HFF-Myc (cell line): ENCODE measurements at regions not wholly inside any gene's neighbourhood (a gene's known extent, or its start where the extent isn't known, plus 50 kb on each side); places are given as distances from the start of the nearest gene placed in this dataset.

Experiments
- DNase-seq: peaks from one replicate; pipeline ENCODE4 v3.0.0-alpha.2; 2011; ENCODE audit warnings: low read depth; ENCODE audit errors: extremely low read depth
- H3K4me3 ChIP-seq: replicated peaks from 2 replicates; pipeline ENCODE4 v1.5.1; 2011; ENCODE audit warnings: low read depth, mild to moderate bottlenecking, control low read depth, low read length
- CTCF ChIP-seq: IDR thresholded peaks from 2 replicates; pipeline ENCODE4 v1.5.1; 2012; ENCODE audit warnings: mild to moderate bottlenecking, low read depth, low read length, control low read depth; ENCODE audit errors: missing control alignments

DNA sequence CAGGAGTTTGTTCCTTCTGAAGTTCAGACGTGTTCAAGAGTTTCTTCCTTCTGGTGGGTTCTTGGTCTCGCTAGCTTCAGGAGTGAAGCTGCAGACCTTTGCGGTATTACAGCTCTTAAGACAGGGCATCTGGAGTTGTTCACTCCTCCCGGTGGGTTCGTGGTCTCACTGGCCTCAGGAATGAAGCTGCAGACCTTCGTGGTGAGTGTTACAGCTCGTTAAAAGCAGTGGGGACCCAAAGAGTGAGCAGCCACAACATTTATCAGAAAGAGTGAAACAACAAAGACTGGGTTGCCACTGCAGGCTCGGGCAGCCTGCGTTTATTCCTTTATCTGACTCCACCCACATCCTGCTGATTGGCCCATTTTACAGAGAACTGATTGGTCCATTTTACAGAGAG is 373.1 kb downstream of the ETS1 start:
- no peak overlapping the region for H3K4me3 ChIP-seq
- no peak for DNase-seq
- TF ChIP-seq CTCF = no peak

DNA sequence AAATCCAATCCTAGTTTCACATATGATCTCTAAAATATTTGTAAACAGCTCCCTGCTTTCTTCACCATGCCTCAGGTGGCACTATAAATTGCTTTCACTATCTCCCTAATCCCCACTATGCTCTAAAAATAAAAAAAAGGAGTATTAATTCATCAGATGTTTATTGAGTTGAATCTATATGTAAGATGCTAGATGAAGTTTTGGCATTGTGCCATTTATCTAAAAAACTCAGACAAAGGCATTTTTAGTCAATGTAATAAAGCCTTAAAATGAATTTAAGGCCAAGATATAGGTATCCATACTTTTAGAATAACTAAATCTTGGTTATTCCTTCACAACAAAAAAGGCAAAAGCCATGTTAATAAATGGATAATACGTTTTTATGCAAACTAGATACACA is 373.9 kb downstream of the ETS1 start:
- DNase-seq = no peak
- TF ChIP-seq CTCF = no peak
- H3K4me3 ChIP-seq = no peak overlapping the region

DNA sequence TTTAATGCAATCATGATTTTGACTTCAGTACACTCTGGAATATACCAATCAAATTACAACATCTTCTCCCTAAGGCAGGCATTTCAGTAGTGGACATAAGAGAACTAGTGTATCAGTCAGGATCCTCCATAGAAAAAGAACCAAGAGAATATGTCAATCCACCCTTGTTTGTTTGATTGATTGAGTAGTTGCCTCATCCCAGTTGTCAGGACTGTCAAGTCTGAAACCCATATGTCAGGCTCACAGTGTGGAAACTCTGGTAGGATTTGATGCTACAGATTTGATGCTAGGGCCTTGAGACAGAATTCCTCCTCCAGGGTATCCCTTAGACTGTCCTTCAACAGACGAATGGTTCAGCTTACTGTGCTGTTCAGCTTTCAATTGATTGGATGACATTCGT is 375.0 kb downstream of the ETS1 start:
- DNase-seq = no peak
- no peak overlapping the region for H3K4me3 ChIP-seq
- no peak for TF ChIP-seq CTCF

- peak; percentile 91 for DNase-seq
- no peak for TF ChIP-seq CTCF
- no peak overlapping the region for H3K4me3 ChIP-seq
Observed at GRCh38 chr11:128210148-128210940, 377.0 kb downstream of the ETS1 start.

DNA sequence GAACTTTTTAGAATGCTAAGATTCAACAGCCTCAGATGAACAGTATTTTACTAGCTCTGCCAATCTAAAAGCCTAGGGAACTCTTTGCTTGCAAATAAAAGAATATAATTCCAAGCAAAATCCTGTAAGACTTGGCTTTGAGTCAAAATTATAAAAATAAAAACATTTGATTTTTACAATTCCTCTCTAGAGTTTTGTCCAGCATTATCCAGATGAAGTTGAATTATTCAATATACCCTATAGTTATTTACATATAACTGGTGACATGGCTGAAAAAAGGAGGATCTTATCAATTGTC is 378.3 kb downstream of the ETS1 start:
- no peak for DNase-seq
- no peak for TF ChIP-seq CTCF
- H3K4me3 ChIP-seq = no peak overlapping the region

- H3K4me3 ChIP-seq = no peak overlapping the region
- DNase-seq = peak; percentile 76
- no peak for TF ChIP-seq CTCF
Observed at GRCh38 chr11:128208329-128209137, 378.8 kb downstream of the ETS1 start.

- no peak for TF ChIP-seq CTCF
- no peak overlapping the region for H3K4me3 ChIP-seq
- no peak for DNase-seq
Observed at GRCh38 chr11:128207861-128208321, 379.5 kb downstream of the ETS1 start.
